ENCODE measurements at regions not wholly inside any gene's neighbourhood (a gene's known extent, or its start where the extent isn't known, plus 50 kb on each side); places are given as distances from the start of the nearest gene placed in this dataset.

GRCh38 chr15:39248204-39248603 lies 332.7 kb upstream of the THBS1 start:
- TF ChIP-seq, protein P1, sequence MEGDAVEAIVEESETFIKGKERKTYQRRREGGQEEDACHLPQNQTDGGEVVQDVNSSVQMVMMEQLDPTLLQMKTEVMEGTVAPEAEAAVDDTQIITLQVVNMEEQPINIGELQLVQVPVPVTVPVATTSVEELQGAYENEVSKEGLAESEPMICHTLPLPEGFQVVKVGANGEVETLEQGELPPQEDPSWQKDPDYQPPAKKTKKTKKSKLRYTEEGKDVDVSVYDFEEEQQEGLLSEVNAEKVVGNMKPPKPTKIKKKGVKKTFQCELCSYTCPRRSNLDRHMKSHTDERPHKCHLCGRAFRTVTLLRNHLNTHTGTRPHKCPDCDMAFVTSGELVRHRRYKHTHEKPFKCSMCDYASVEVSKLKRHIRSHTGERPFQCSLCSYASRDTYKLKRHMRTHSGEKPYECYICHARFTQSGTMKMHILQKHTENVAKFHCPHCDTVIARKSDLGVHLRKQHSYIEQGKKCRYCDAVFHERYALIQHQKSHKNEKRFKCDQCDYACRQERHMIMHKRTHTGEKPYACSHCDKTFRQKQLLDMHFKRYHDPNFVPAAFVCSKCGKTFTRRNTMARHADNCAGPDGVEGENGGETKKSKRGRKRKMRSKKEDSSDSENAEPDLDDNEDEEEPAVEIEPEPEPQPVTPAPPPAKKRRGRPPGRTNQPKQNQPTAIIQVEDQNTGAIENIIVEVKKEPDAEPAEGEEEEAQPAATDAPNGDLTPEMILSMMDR (conservative IDR thresholded peaks at IDR 0.05; ENCODE audit: low read depth, low read length): no peak
- TF ChIP-seq EZH2 (IDR thresholded peaks at IDR 0.05; ENCODE audit: borderline replicate concordance, low read depth, low read length, poor library complexity, severe bottlenecking): no peak
